IMR-90 (cell line): ENCODE measurements at regions not wholly inside any gene's neighbourhood (a gene's known extent, or its start where the extent isn't known, plus 50 kb on each side); places are given as distances from the start of the nearest gene placed in this dataset.

Experiments used
- ATAC-seq: fragments of 200-7000 bp; cut with Tn5 transposase; 2 replicates; pipeline ENCODE4 v1.9.1; 2020; ENCODE audit warnings: low read depth, mild to moderate bottlenecking, moderate library complexity
- BruUV-seq: library from RNA; stranded (reverse); fragments of 400-500 nt; replicated peaks from 2 replicates; lab custom pipeline; 2021; lab: Mats Ljungman, UMichigan
- CTCF ChIA-PET: fragments of 300-600 bp; formaldehyde crosslinking; extraction: SDS; loops from one replicate; lab custom pipeline; 2021; ENCODE audit warnings: antibody characterized with exemption; lab: Yijun Ruan, JAX
- POLR2A ChIA-PET: fragments of 300-600 bp; sonication (Branson Sonifier 250); formaldehyde crosslinking; loops from one replicate; lab custom pipeline; 2022; ENCODE audit warnings: antibody characterized with exemption; ENCODE audit not compliant: unreplicated experiment; lab: Charles Lee
- DNase-seq: peaks from one replicate; pipeline ENCODE4 v3.0.0; 2013
- H2AFZ ChIP-seq: replicated peaks from 2 replicates; pipeline ENCODE3; 2013; ENCODE audit warnings: low read length, mild to moderate bottlenecking; ENCODE audit not compliant: poor library complexity
- H2AK5ac ChIP-seq: 2 replicates; pipeline ENCODE4 v1.6.1; 2013; ENCODE audit warnings: low read depth, low read length, inconsistent platforms
- H2AK9ac ChIP-seq: replicated peaks from 2 replicates; pipeline ENCODE3; 2013; ENCODE audit warnings: mild to moderate bottlenecking, low read depth, low read length, moderate library complexity; ENCODE audit not compliant: poor library complexity
- H2BK120ac ChIP-seq: 2 replicates; pipeline ENCODE4 v1.6.1; 2013; ENCODE audit warnings: low read depth, low read length, inconsistent platforms
- H2BK15ac ChIP-seq: 3 replicates; pipeline ENCODE4 v1.6.1; 2013; ENCODE audit warnings: low read depth, low read length, inconsistent platforms
- H2BK20ac ChIP-seq: 2 replicates; pipeline ENCODE4 v1.6.1; 2013; ENCODE audit warnings: low read depth, mild to moderate bottlenecking, inconsistent platforms, low read length, moderate library complexity
- H2BK5ac ChIP-seq: 2 replicates; pipeline ENCODE4 v1.6.1; 2013; ENCODE audit warnings: mild to moderate bottlenecking, low read depth, low read length, inconsistent platforms; ENCODE audit not compliant: poor library complexity, severe bottlenecking
- H3K14ac ChIP-seq: replicated peaks from 2 replicates; pipeline ENCODE4 v1.6.1; 2013; ENCODE audit warnings: low read depth, low read length, inconsistent platforms
- H3K18ac ChIP-seq: 2 replicates; pipeline ENCODE4 v1.6.1; 2013; ENCODE audit warnings: low read depth, low read length, control low read depth
- H3K23ac ChIP-seq: 2 replicates; pipeline ENCODE4 v1.6.1; 2013; ENCODE audit warnings: low read depth, low read length, inconsistent platforms
- H3K27ac ChIP-seq: 2 replicates; pipeline ENCODE4 v1.5.1; 2013; ENCODE audit warnings: mild to moderate bottlenecking, control low read depth, low read length; ENCODE audit not compliant: insufficient read depth
- H3K27me3 ChIP-seq: 2 replicates; pipeline ENCODE4 v1.6.1; 2013; ENCODE audit warnings: low read length; ENCODE audit not compliant: control insufficient read depth, insufficient read depth
- H3K36me3 ChIP-seq: 2 replicates; pipeline ENCODE4 v1.6.1; 2013; ENCODE audit warnings: low read length, mixed read lengths; ENCODE audit not compliant: control insufficient read depth, insufficient read depth
- H3K4ac ChIP-seq: 2 replicates; pipeline ENCODE4 v1.6.1; 2013; ENCODE audit warnings: low read depth, low read length, inconsistent platforms
- H3K4me1 ChIP-seq: 2 replicates; pipeline ENCODE4 v1.6.1; 2013; ENCODE audit warnings: low read length, mixed read lengths; ENCODE audit not compliant: control insufficient read depth, insufficient read depth
- H3K4me2 ChIP-seq: 2 replicates; pipeline ENCODE4 v1.6.1; 2013; ENCODE audit warnings: low read depth, mild to moderate bottlenecking, control low read depth, low read length, moderate library complexity
- H3K4me3 ChIP-seq: 2 replicates; pipeline ENCODE4 v1.5.1; 2013; ENCODE audit warnings: low read depth, mild to moderate bottlenecking, control low read depth, low read length, moderate library complexity; ENCODE audit not compliant: insufficient read depth
- H3K56ac ChIP-seq: 2 replicates; pipeline ENCODE4 v1.6.1; 2013; ENCODE audit warnings: low read length, inconsistent platforms; ENCODE audit not compliant: insufficient read depth; ENCODE audit errors: extremely low read depth
- H3K79me1 ChIP-seq, 2 experiments: 2 replicates each; pipeline ENCODE4 v1.6.1; 2013; ENCODE audit warnings: low read length in 2 of 2, inconsistent platforms in 1 of 2, low read depth in 1 of 2
- H3K9ac ChIP-seq: 2 replicates; pipeline ENCODE4 v1.6.1; 2013; ENCODE audit warnings: low read depth, low read length, control low read depth
- H3K9me1 ChIP-seq: 2 replicates; pipeline ENCODE4 v1.6.1; 2013; ENCODE audit warnings: low read length, inconsistent platforms; ENCODE audit not compliant: insufficient read depth
- H3K9me3 ChIP-seq: 2 replicates; pipeline ENCODE4 v1.6.1; 2013; ENCODE audit warnings: low read length; ENCODE audit not compliant: control insufficient read depth, insufficient read depth
- H4K20me1 ChIP-seq: 2 replicates; pipeline ENCODE4 v1.6.1; 2013; ENCODE audit warnings: low read length, inconsistent platforms; ENCODE audit not compliant: insufficient read depth
- H4K5ac ChIP-seq: 2 replicates; pipeline ENCODE4 v1.6.1; 2013; ENCODE audit warnings: mild to moderate bottlenecking, low read depth, low read length, control low read depth
- H4K8ac ChIP-seq, 2 experiments: 2 replicates each; pipeline ENCODE4 v1.6.1; 2013; ENCODE audit warnings: low read depth in 2 of 2, low read length in 2 of 2, control low read depth in 1 of 2, inconsistent platforms in 1 of 2
- H4K91ac ChIP-seq: 2 replicates; pipeline ENCODE4 v1.6.1; 2013; ENCODE audit warnings: low read depth, low read length, inconsistent platforms; ENCODE audit not compliant: insufficient read depth
- CEBPB ChIP-seq: IDR thresholded peaks from 2 replicates; pipeline ENCODE4 v1.6.1; 2012; ENCODE audit warnings: low read depth, low read length, improper control_type of control experiment
- CHD1 ChIP-seq: IDR thresholded peaks from 2 replicates; pipeline ENCODE4 v1.6.1; 2012; ENCODE audit warnings: low read depth, low read length, improper control_type of control experiment
- FOS ChIP-seq: fragments of 150-350 bp; IDR thresholded peaks from 2 replicates; pipeline ENCODE4 v1.6.1; 2016; ENCODE audit warnings: low read depth, low read length
- MAFK ChIP-seq: IDR thresholded peaks from 2 replicates; pipeline ENCODE4 v1.6.1; 2012; ENCODE audit warnings: low read depth, low read length, improper control_type of control experiment
- MXI1 ChIP-seq: IDR thresholded peaks from 2 replicates; pipeline ENCODE4 v1.6.1; 2012; ENCODE audit warnings: low read depth, mild to moderate bottlenecking, low read length, moderate library complexity, borderline replicate concordance
- RAD21 ChIP-seq: IDR thresholded peaks from 2 replicates; pipeline ENCODE4 v1.6.1; 2012; ENCODE audit warnings: low read length, improper control_type of control experiment
- RCOR1 ChIP-seq: IDR thresholded peaks from 2 replicates; pipeline ENCODE4 v1.6.1; 2012; ENCODE audit warnings: mild to moderate bottlenecking, low read length, improper control_type of control experiment; ENCODE audit not compliant: insufficient replicate concordance
- WGBS, 2 experiments: methylation state at CpG; one replicate each; pipeline versions ENCODE4 v1.1.5 to v1.1.7; 2013; ENCODE audit warnings: missing lambda C conversion rate in 2 of 2; ENCODE audit not compliant: insufficient read length in 1 of 2; ENCODE audit errors: extremely low coverage in 2 of 2; 5-methylcytosine and 5-hydroxymethylcytosine counted together
- dilution Hi-C: fragments of 300-500 bp; cut with HindIII; formaldehyde crosslinking; loops from one replicate; pipeline ENCODE4 v1.14.3; 2018; ENCODE audit warnings: low sequenced_read_pairs; ENCODE audit not compliant: unreplicated experiment
- in situ Hi-C: fragments of 300-500 bp; cut with MboI; formaldehyde crosslinking; loops from 3 replicates; pipeline ENCODE4 v1.14.3; 2019; ENCODE audit warnings: low sequenced_read_pairs, inconsistent platforms, mixed read lengths
- intact Hi-C: fragments of 100-400 bp; cut with micrococcal nuclease; formaldehyde crosslinking; loops from 2 replicates; pipeline ENCODE4 v1.10.0; 2022
- TF ChIP-seq, protein P1 (sequence below): fragments of 150-350 bp; IDR thresholded peaks from 2 replicates; pipeline ENCODE4 v1.6.1; 2016; ENCODE audit warnings: low read depth, mild to moderate bottlenecking, low read length, moderate library complexity, borderline replicate concordance
- TF ChIP-seq, protein P2 (sequence below): conservative IDR thresholded peaks from 2 replicates; pipeline ENCODE4 v1.5.1; 2012; ENCODE audit warnings: mild to moderate bottlenecking, low read depth, low read length, improper control_type of control experiment

DNA sequence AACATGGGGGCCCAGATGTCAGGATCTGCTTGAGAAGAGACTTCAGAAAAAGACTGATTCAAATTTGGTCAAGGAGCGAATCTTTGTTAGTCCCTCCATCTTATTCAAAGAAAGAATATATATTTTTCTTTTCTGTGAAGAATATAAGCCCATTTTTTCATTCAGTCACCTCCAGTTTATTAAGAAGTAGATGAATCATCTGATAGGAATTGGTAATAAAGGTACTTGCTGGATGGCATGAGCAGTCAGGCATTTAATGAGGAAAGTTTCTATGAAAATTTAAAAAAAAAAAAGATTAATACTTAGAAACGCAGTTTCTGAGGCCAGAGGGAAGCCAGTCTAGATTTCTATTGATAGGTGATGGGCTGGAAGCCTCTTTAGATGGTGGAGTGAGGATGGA, 373.1 kb upstream of the SMC2 start:
- Histone ChIP-seq H3K27ac (no peak overlapping the region), H3K9me3 (no peaks in the 10 kb centered on the region; the same call in 1 of the 2 replicates), H2BK20ac (no peak overlapping the region), H4K91ac (no peak overlapping the region), H3K4me1 (no peaks in the 10 kb centered on the region), H4K5ac (no peak overlapping the region), H3K56ac (no peak overlapping the region), H2AK9ac (no peak overlapping the region), H3K9me1 (no peaks in the 10 kb centered on the region), H4K8ac (no peak overlapping the region), H3K27me3 (no peaks in the 10 kb centered on the region), H3K9ac (no peak overlapping the region), H3K79me1 (no peaks in the 10 kb centered on the region), H3K23ac (no peak overlapping the region), H4K20me1 (no peaks in the 10 kb centered on the region), H3K4ac (no peak overlapping the region), H2BK120ac (no peak overlapping the region), H3K36me3 (no peaks in the 10 kb centered on the region), H3K14ac (no peak overlapping the region), H3K4me3 (no peak overlapping the region), H2BK5ac (no peak overlapping the region), H2BK15ac (no peak overlapping the region), H2AK5ac (no peak overlapping the region), H3K4me2 (no peak overlapping the region), H2AFZ (no peak overlapping the region), H3K18ac (no peak overlapping the region)
- no TSS peak for BruUV-seq
- CTCF ChIA-PET, result no interaction called here
- POLR2A ChIA-PET, result no interaction called here
- no peak for TF ChIP-seq MAFK
- no peak for TF ChIP-seq MXI1
- TF ChIP-seq CHD1, result no peak
- TF ChIP-seq RCOR1, result no peak
- no peak for TF ChIP-seq FOS
- TF ChIP-seq, protein P1, sequence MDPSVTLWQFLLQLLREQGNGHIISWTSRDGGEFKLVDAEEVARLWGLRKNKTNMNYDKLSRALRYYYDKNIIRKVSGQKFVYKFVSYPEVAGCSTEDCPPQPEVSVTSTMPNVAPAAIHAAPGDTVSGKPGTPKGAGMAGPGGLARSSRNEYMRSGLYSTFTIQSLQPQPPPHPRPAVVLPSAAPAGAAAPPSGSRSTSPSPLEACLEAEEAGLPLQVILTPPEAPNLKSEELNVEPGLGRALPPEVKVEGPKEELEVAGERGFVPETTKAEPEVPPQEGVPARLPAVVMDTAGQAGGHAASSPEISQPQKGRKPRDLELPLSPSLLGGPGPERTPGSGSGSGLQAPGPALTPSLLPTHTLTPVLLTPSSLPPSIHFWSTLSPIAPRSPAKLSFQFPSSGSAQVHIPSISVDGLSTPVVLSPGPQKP, result no peak
- TF ChIP-seq, protein P2, sequence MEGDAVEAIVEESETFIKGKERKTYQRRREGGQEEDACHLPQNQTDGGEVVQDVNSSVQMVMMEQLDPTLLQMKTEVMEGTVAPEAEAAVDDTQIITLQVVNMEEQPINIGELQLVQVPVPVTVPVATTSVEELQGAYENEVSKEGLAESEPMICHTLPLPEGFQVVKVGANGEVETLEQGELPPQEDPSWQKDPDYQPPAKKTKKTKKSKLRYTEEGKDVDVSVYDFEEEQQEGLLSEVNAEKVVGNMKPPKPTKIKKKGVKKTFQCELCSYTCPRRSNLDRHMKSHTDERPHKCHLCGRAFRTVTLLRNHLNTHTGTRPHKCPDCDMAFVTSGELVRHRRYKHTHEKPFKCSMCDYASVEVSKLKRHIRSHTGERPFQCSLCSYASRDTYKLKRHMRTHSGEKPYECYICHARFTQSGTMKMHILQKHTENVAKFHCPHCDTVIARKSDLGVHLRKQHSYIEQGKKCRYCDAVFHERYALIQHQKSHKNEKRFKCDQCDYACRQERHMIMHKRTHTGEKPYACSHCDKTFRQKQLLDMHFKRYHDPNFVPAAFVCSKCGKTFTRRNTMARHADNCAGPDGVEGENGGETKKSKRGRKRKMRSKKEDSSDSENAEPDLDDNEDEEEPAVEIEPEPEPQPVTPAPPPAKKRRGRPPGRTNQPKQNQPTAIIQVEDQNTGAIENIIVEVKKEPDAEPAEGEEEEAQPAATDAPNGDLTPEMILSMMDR, result no peak
- no peak for TF ChIP-seq CEBPB
- no peak for TF ChIP-seq RAD21
- in situ Hi-C loops (no loop called here), intact Hi-C loops (no loop called here), dilution Hi-C loops (no loop called here)
- WGBS, 2 experiments, result no CpG with 5 or more reads among the region's 2 CpGs
- no peak for DNase-seq
- no peak for ATAC-seq
